Bronchial epithelial cell (primary cell): ENCODE measurements at regions not wholly inside any gene's neighbourhood (a gene's known extent, or its start where the extent isn't known, plus 50 kb on each side); places are given as distances from the start of the nearest gene placed in this dataset.
A peak's percentile ranks its signal among the peaks of the same experiment; 100 is the strongest.

Experiments
- DNase-seq: peaks from one replicate; pipeline ENCODE4 v3.0.0-alpha.2; 2010; ENCODE audit warnings: low read depth
- FAIRE-seq: peaks from 2 replicates; lab custom pipeline; 2011; peaks lifted over from hg19 to GRCh38; lab: Jason Lieb, UNC
- H3K27me3 ChIP-seq: 2 replicates; pipeline ENCODE4 v1.5.1; 2011; ENCODE audit warnings: low read length; ENCODE audit not compliant: control insufficient read depth, insufficient read depth
- H3K36me3 ChIP-seq: 2 replicates; pipeline ENCODE4 v1.5.1; 2011; ENCODE audit warnings: low read length; ENCODE audit not compliant: control insufficient read depth, insufficient read depth
- H3K4me3 ChIP-seq: 2 replicates; pipeline ENCODE4 v1.5.1; 2011; ENCODE audit warnings: mild to moderate bottlenecking, low read depth, low read length, control low read depth
- CTCF ChIP-seq: IDR thresholded peaks from 2 replicates; pipeline ENCODE4 v1.5.1; 2011; ENCODE audit warnings: mild to moderate bottlenecking, moderate library complexity, low read length, control low read depth, inconsistent platforms; ENCODE audit not compliant: insufficient read depth, severe bottlenecking

GRCh38 chr9:85185486-85186217 lies 516.1 kb downstream of the NTRK2 start:
- Histone ChIP-seq H3K36me3 (no peaks in the 10 kb centered on the region), H3K27me3 (no peaks in the 10 kb centered on the region), H3K4me3 (no peak overlapping the region)
- no peak for TF ChIP-seq CTCF
- FAIRE-seq (no peak), DNase-seq (peak; percentile 25)

GRCh38 chr9:85182383-85182782 lies 512.9 kb downstream of the NTRK2 start:
- no peaks in the 10 kb centered on the region for H3K27me3 ChIP-seq
- peak; percentile 67 for DNase-seq
- TF ChIP-seq CTCF = no peak
- no peak overlapping the region for H3K4me3 ChIP-seq
- H3K36me3 ChIP-seq = no peaks in the 10 kb centered on the region
- FAIRE-seq = no peak

GRCh38 chr9:85178474-85178873 lies 508.9 kb downstream of the NTRK2 start:
- DNase-seq = peak; percentile 66
- no peak for FAIRE-seq
- Histone ChIP-seq H3K4me3 (no peak overlapping the region), H3K36me3 (no peaks in the 10 kb centered on the region), H3K27me3 (no peaks in the 10 kb centered on the region)
- no peak for TF ChIP-seq CTCF

GRCh38 chr9:85173967-85174366 lies 504.4 kb downstream of the NTRK2 start:
- Histone ChIP-seq H3K4me3 (no peak overlapping the region), H3K27me3 (no peaks in the 10 kb centered on the region), H3K36me3 (no peaks in the 10 kb centered on the region)
- FAIRE-seq = no peak
- no peak for TF ChIP-seq CTCF
- no peak for DNase-seq

GRCh38 chr9:85172001-85172978 lies 502.8 kb downstream of the NTRK2 start:
- DNase-seq (peak; percentile 84), FAIRE-seq (no peak)
- Histone ChIP-seq H3K27me3 (no peaks in the 10 kb centered on the region), H3K36me3 (no peaks in the 10 kb centered on the region), H3K4me3 (no peak overlapping the region)
- no peak for TF ChIP-seq CTCF
